GM19452 (cell line): ENCODE measurements at regions not wholly inside any gene's neighbourhood (a gene's known extent, or its start where the extent isn't known, plus 50 kb on each side); places are given as distances from the start of the nearest gene placed in this dataset.
"Not testable (repeated sequence)": the region's sequence is repeated elsewhere in the genome, so short reads cannot be mapped to it uniquely, and the experiment has no call there.

Experiments
- ATAC-seq: cut with Tn5 transposase; IDR thresholded peaks from one replicate; pipeline ENCODE4 v1.9.1; 2021; ENCODE audit not compliant: unreplicated experiment

DNA sequence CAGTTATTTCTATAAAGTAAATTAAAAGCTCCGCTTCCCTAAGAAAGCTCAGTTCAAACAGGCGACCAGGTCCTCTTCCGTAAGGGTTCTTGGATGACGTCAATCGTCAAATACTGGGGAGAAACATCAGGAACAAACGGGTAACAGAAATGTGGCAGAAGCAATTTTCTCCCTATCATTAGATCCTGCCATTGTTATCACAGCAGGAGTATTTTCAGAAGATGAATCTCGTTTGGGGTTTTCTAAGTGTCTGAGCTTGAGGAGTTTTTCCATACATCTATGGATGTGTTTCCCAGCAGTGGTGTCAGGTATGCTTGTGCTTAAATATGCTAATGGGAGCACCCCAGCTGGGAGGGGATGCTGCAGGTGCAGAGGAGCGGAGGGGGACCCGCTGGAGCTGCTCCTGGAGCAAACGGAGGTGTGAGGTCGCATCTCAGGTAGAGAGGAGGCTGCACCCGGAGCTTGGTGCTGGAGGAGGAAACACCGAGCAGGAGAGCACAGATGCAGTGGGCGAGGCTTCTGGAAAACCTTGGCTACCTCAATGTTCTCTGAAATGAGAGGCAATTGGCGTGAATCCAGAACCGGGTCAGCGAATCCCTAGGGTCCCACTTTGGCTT is 795.5 kb downstream of the AACS start:
- ATAC-seq: no peak

DNA sequence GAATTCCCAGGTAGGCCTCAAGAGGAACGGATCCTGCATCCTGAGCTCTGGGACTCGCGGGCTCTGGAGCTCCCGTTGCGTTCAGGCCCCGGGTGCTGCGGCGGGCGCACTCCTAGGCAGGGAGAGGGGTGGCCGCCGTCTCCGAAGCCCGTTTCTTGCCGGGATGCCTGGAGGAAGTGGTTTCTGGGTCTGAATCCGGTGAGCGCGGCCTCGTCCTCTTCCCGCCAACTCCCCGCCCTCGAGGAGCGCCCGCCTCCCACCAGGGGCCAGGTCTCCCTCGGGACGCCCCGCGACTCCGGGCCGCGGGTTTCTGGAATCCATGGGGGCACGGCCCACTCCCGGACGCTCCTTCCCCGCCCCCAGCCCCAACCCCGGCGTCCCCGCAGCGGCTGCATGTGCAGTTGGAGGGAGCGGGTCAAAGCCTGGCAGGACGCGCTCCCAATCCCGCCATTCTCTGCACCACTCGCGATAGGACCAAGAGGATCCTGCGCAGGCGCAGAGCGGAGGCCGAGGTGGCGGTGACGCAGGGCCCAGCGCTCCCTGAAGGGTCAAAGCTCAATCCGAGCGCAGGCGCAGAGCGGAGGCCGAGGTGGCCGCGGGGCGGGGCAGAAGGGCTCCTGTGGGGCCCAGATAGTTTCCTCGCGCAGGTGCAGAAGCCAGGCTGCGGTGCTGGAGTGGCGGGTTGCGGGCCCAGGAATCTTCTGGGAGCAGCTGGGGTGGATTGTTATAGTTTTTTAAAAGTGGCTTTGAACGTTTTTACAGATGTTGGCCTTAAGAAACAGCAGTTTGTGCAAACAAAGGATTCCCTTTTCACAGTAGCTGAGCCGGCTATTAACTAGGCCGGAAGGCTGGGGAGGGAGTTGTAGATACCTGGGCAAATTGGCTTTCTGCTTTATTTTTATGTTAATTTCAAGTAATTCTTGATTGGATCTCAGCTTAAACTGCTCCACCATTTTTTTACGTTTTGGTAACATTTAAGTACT is 796.4 kb downstream of the AACS start:
- ATAC-seq: no peak

DNA sequence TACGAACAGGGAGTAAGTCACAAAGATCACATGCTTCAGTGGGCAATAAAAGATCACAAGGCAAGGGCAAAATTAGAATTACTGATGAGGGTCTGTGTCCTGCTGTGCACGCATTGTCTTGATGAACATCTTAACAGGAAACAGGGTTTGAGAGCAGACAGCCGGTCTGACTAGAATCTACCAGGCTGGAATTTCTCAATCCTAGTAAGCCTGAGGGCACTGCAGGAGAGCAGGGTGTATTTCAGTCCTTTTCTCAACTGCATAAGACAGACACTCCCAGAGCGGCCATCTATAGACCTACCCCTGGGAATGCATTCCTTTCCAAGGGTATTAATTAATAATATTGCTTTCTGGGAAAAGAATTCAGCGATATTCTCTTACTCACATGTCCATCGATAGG is 800.0 kb downstream of the AACS start:
- not testable (repeated sequence) for ATAC-seq

DNA sequence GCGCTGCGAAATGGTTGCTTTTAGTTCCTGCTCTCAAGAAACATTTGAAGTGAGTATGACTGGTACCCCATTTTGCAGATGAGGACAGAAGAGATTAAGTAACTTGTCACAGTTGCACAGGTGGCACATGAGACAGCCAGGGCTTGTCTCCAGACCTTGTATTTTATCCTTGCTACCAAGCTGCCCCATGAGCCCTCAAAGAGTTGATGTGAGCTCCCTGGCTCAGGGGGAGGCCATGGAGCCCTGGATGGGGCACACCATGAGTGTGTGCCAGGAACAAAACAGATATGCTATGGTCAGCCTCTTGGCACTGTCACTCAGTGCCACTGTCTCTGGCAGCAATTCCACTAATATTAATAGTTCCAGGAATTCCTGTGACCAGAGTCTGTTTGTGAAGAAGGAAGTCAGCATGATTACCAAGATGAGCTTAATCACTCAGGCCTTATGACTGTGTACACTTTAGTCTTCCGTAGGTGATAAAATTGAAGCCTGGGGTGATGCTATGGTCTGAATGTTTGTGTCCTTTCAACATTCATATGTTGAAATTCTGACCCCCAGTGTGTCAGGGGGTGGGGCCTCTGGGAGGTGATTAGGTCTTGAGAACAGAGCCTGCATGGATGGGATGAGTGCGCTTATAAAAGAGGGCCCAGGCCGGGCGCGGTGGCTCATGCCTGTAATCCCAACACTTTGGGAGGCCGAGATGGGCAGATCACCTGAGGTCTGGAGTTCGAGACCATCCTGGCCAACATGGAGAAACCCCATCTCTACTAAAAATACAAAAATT is 806.8 kb downstream of the AACS start:
- ATAC-seq: no peak

DNA sequence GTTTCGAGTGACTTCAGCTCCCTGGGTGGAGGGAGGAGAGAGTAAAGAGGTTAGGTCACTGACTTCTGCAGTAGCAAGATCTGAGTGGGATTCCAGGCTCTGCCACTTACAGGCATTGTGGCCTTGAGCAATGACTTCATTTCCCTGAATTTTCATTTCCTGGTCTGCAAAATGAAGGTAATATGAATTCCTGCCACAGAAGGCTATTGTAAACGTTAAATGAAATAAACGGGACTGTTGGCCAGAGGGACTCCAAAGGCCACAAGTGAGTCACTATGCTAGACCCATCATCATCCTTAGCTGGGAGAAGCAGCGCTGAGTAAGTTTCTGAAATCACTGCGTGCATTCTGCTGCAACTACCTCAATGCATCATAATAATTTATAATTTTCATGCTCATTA is 807.8 kb downstream of the AACS start:
- ATAC-seq: no peak

DNA sequence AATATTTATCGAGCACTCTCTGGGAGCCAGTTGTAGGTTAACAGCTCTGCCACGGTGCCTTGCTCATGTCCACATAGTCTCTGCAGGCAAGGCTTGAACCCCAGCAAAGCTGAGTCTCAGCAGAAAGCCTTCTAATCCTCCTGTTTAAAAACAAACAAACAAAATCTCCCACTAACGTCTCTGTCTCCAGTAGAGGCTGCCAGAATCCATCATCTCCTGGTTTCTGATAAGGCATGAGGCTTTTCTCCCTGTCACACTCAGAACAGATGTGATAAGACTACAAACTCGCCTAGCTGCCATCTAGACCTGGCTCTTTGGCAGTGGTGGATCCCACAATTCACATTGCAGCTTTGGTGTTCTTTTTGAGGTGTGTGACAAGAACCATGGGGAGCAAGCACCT is 813.2 kb downstream of the AACS start:
- no peak for ATAC-seq

DNA sequence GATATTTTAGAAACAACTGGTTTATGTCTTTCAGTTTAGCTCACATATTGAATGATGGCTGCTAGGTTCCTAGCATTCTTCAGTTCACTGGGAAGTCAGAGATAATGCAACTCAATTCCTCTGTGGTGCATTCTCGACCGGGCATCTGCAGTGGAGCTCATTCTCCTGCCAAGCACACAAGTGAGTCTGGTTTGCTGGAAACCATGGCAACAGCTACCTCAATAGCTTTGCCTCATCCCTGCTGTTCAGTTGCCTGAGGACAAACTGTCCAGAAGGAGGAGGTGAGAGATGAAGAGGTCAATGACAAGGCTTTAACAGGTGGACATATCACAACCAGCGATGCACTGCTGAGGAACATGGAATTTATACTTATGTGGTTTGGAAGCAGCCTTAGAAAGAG is 816.9 kb downstream of the AACS start:
- no peak for ATAC-seq

DNA sequence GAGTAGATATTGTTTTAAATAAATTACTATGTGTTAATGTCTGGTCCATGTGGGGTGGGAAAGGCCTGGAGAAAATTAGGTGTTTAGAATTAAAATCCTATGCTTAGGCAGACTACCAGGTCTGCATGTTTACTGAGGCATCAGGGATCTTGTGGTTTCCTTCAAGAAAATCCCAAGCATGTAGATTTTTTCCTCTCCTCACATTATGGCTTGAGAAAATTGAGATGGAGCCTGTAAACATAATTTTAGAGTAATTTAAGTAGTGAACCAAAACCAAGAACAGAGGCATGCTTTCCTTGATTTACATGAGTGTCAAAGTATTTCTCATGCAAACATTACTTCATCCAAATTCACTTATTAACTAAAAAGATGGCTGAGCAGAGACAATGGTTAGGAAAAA is 823.7 kb downstream of the AACS start:
- no peak for ATAC-seq

DNA sequence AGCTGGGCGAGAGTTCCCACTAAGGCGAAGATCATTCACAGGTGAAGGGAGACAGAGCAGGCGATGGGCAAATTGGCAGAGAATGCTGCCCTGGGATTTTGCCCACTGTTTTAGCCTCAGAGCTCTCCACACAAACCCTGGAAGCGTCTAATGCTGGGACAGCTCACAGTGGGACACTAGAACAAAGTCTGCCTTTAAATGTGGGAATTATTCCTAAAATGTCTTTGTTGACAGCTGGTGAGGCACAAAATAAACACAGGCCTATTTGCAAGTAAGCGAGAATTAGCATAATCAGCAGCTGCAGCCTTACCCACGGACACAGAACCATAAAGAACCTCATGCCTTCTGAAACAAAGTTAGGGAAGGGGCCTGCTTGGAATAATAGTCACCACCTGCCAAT is 824.5 kb downstream of the AACS start:
- ATAC-seq: no peak

DNA sequence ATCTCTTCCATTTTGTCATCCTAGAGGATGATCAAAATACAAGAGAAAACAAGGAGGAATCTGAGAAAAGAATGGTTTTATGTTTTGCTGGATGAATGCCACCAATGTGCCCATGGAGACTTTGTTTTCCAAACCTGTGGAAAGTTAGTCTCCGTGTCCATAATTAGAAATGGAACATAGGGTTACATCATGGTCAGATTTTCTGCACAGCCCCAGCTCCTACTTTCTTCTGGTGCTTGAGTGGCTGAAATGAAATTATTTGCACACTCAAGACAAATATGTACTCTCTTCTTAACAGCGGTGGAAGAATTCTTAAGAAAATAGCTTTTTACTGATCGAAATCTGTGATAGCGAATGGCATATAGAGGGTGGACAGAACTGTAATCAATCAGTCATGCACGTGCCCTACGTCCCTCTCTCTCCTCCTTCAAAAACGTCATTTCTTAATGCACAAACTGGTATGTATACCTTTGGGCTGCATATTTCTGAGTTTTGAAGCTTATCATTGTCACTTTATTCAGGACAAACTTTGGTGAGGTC is 825.2 kb downstream of the AACS start:
- ATAC-seq: no peak

DNA sequence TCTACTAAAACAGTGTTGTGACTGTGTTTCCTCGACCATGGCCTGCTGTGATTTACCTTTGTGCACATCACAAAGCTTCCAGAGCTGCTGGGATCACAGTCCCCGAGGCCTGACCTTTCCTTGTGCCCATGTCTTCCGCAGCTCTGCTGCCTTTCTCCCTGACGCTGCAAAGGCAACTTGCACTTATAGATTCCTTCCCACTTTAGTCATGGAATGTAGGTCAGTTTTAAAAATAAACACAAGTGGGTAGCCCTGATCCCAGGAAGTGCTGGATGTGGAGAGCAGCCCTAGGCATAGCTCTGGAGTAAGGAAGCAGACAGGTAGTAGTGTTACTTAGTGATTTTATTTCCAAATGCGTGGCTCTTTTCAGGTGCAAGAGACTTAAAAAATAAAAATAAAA is 825.7 kb downstream of the AACS start:
- ATAC-seq: no peak

DNA sequence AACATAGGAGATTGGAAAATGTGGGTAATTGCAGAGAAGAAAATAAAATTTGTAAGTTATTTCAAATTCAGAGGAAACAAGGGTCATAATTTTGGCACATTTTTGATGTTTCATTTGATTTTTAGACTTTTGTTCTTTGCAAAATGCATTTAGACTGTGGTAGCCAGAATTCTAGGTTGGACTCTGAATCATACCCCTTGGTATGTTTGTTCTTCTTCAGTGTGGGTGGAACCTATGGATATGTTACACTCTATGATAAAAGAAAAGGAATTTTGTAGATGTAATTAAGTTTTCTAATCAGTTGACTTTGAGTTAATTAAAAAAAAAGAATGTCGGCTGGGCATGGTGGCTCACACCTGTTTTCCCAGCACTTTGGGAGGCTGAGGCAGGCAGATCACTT is 827.0 kb downstream of the AACS start:
- ATAC-seq: no peak

DNA sequence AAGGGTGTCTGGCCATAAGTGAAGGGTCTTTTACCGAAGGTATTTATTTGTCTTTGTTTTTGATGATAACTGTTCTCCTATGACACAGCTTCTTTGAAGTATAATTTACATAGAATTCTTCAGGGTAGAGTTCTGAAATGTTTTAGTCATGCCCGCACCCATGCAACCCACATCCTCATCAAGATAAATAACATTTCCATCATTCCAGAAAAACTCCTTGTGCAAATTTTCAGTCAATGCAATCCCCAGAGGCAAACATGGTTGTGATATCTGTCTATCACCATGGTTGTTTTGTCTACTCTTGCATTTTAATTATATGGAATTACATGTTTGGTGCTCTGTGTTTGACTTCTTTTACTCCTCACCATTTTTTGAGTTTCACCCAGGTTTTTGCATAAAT is 837.8 kb downstream of the AACS start:
- ATAC-seq: no peak

DNA sequence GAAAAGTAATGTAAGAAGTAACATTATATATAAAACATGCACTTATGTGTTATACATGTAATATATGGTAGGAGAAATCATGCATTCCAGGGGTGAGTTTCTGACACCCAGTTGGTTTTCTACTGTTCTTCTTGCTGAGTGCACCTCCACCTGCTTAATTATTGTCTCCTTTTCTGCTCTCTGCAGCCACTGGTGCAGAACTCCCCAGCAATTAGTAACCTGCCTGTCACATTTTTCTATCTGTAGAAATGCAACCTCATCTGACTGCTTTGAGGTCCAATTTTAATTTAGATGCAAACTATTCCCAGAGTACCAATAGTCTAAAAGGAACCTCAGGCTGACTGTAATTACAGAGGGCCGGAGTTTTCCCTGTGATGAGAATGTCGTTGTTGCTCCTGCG is 842.1 kb downstream of the AACS start:
- no peak for ATAC-seq

DNA sequence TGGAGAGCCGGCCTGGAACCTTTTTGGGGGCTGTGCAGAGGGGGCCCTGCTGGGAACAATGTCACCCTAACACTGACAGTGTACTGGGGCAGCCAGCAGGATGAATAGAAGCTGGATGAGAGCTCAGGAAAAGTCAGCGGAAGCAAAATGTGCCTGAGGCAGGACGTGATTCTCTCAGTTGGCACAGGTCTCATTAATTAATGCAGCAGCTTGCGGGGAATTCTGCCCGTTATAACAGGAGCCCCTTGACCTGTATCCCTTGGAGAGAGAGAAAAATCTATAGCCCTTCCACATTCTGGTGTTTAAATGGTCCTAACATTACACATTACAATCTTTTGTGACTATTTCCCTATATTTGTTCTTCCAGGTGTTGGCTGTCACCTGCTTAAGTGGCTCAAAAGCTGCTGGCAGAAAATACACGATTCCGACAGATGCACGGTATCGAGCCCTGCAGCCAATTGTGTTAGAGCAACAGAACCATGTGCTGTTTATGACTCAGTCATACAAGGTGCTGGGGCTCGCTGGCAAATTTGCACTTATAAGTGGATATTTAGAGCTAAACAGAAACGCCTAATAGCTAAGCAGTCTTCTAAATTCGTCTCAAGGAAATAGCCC is 854.7 kb downstream of the AACS start:
- no peak for ATAC-seq

DNA sequence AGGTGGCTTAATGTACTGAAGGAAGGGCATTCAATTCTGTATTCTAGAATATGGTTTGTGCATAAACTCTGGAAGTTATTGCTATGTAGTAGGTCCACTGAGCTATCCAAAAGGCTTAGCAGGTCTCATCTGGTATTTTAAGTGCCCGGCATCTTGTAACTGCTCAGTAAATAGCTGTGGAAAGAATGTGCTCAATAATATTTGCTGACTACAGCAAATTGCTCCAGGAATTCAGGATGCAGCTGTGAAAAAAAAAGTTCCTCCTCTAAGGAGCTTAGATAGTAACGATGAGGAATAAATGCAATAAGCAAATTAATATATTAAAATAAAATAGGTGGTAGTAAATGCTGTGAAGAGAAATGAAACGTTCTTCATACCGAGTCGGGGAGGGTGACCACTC is 857.1 kb downstream of the AACS start:
- no peak for ATAC-seq

DNA sequence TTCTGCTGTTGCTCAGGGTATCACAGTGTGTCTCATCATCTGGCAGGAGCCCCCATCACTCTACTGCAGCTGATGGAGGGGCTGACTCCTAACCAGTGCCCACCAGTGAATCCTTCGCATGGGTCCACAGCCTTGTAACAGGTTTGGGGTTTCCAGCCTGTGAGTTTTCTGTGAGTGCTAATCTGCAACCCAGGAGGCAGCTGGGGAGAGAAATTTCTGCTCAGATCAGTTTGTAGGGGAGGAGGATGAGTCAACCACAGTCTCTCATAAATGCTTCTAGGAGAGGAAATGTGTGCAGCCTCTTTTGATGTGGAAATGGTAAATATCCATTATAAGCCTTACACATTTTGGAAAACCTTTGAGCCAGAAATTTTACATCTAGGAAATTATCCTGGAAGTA is 871.3 kb downstream of the AACS start:
- ATAC-seq: no peak

DNA sequence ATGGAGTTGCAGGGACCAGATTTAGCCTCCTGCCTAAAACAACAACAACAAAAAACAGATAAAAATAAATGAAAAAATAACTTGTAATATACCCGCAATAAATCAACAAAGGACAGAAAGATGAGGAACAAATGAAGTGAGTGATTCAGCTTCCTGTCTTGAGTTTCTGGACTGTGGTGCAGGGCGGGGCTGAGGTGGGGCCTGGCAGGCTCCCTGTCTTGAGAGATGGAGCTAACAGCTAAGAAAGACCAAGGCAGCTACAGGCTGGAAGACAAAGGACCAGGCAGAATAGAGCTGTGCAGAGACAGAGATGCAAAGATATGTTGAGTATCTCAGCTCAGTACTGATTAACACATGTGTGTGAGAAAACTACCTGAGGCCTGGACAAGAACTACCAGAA is 879.2 kb downstream of the AACS start:
- no peak for ATAC-seq

DNA sequence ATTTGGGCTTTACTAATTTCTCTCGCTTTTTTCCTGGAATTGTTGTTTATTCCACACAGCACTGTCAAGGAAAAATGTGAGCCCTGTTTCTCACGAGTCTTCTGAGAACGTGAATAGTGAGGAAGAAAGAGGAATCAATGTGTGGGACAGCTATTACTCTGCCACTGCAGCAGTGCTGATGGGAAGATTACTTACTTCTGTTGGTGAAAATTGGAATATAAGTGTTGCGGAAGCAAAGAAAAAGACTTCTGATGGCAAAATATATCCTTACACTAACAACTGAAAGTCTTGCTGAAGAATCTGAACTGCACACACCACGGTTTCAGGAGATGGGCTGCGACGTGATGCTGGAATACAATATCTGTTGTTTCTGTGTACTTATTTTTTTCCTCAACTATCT is 884.2 kb downstream of the AACS start:
- ATAC-seq: no peak

DNA sequence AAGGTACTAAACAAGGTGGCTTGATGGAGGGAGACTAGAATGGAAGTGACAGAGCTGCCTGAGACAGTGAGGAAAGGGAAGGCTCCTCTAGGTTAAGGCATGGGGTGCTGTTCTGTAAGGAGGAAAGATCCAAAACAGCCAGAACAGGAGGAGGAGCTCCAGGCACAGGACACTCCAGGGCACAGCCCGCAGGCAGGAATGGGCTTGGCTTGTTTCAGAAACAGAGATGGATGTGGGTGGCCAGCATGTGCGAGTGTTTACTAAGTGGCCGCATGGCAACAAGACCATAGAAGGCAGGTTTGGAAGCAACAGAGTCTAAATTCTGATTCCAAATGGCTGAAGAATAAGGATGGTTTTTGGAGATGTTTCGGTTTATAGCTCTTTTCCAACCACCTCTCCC is 889.1 kb downstream of the AACS start:
- no peak for ATAC-seq

DNA sequence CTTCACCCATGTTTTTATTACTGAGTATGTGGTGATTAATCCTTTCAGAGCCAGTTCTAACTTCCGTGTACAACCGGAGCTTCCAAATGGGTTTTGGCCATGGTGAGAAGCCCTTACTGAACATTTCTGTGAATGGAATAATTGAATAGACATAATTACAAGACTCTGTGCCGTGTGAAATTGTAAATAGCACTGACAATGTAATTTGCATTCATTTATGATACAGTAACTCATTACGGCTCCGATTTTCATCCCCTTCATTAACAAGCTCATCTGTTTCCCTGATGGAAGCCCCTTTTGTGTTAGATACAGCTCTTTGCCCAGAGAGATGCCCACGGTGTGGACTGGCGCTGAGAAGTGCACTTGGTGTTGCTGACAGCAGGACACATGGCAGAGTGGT is 891.0 kb downstream of the AACS start:
- no peak for ATAC-seq
